ENCODE measurements at regions not wholly inside any gene's neighbourhood (a gene's known extent, or its start where the extent isn't known, plus 50 kb on each side); places are given as distances from the start of the nearest gene placed in this dataset.

DNA sequence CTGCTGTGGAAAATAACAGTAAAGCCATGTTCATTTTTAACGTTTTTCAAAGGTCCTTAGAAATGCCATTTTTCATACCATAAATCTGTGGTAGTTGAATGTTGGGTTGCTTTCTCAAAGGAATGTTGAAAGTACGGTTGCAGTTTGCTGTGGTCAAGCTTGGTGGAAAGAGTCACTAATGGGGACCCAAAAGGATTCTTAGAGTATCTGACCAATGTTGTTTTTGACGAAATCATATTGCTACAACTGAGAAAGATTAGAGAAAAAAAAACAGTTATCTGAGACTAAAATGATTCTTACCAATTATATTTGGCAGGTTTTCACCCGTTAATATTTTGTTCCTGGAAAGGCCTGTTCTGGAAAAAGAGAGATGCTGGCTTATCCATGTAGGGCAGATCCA lies 439.5 kb upstream of the ETAA1 start:
- no peak overlapping the region for H3K4me3 ChIP-seq (ENCODE audit: low read depth, low read length)
- TF ChIP-seq, protein P1, sequence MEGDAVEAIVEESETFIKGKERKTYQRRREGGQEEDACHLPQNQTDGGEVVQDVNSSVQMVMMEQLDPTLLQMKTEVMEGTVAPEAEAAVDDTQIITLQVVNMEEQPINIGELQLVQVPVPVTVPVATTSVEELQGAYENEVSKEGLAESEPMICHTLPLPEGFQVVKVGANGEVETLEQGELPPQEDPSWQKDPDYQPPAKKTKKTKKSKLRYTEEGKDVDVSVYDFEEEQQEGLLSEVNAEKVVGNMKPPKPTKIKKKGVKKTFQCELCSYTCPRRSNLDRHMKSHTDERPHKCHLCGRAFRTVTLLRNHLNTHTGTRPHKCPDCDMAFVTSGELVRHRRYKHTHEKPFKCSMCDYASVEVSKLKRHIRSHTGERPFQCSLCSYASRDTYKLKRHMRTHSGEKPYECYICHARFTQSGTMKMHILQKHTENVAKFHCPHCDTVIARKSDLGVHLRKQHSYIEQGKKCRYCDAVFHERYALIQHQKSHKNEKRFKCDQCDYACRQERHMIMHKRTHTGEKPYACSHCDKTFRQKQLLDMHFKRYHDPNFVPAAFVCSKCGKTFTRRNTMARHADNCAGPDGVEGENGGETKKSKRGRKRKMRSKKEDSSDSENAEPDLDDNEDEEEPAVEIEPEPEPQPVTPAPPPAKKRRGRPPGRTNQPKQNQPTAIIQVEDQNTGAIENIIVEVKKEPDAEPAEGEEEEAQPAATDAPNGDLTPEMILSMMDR (IDR thresholded peaks at IDR 0.05; ENCODE audit: borderline replicate concordance, insufficient read depth, low read depth, low read length) = no peak

DNA sequence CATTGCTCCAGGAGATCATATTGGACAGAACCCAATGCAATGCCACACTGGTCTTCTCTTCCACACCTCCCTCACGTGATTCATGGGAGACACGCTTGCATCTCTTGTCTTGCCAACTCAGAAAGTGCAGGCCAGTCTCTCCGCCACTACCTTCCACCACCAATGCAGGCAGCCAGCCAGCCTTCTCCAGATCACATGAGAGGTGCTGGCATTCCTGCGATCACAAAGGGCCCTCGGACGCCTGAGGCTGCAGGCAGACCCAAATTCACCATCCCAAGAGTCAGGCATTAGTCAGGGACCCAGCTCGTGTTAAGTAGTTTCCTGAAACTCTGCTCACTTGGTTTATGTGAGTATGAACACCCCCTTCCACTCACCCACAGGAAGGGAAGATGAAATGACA lies 437.0 kb upstream of the ETAA1 start:
- H3K4me3 ChIP-seq (ENCODE audit: low read depth, low read length) = no peak overlapping the region
- TF ChIP-seq, protein P1 (IDR thresholded peaks at IDR 0.05; ENCODE audit: borderline replicate concordance, insufficient read depth, low read depth, low read length) = no peak

DNA sequence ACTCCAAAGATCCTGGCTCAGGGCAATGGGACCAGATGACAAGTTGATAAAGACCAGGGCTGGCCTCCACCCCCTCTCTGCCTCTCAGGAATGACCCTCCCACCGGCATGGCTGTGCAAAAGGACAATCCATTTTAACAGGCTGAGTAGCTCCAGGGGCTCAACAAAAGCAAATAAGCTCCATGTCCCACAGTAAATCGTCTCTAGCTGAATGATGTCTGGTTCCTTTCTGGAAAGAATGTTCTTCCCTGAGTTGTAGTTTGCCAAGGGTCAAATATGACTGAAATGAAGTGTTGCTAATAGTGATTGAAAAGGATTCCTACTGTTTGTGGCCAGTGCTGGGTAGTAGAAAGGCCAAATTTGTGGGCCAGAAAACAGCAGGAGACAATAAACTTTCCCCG lies 434.4 kb upstream of the ETAA1 start:
- H3K4me3 ChIP-seq (ENCODE audit: low read depth, low read length) = no peak overlapping the region
- TF ChIP-seq, protein P1 (IDR thresholded peaks at IDR 0.05; ENCODE audit: borderline replicate concordance, insufficient read depth, low read depth, low read length) = no peak

DNA sequence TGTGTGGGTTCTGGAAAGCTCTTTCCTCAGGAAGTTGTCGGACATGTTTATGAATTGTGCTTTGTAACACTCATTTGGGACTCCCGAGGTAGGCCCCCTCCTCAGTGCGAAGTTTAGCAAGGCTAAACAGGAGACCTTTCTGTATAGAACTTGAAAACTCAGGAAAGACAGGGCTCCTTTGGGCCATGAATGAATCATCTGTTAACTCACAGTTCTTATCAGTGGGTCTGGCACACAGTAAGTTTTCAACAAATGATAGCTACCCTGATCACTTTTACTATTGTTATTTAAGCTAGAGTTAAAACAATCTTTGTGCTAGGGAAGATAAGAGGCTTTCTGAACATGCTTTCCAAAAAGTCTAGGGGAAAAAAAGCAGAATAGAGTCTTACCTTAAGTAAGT lies 430.5 kb upstream of the ETAA1 start:
- H3K4me3 ChIP-seq (ENCODE audit: low read depth, low read length) = no peak overlapping the region
- TF ChIP-seq, protein P1 (IDR thresholded peaks at IDR 0.05; ENCODE audit: borderline replicate concordance, insufficient read depth, low read depth, low read length) = no peak

DNA sequence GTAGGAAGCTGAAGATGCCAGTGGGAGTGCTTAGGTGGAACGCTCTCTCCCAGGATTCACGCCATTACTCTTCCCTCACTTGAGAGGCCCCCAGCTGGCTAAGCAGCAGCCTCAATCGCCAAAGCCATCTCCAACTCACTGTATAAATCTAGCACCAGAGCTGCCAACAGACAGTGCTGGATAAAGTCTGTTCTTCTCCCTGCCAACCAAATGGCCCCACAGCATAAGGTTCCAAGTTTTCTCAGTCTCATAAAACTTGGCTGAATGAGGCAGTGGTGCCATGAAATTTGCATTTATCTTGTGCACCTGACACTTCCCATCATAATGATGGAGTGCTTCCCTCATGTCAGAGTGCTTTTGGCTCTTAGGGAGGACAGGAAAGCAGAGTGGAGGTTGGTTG lies 428.2 kb upstream of the ETAA1 start:
- TF ChIP-seq, protein P1 (IDR thresholded peaks at IDR 0.05; ENCODE audit: borderline replicate concordance, insufficient read depth, low read depth, low read length) = no peak
- no peak overlapping the region for H3K4me3 ChIP-seq (ENCODE audit: low read depth, low read length)

DNA sequence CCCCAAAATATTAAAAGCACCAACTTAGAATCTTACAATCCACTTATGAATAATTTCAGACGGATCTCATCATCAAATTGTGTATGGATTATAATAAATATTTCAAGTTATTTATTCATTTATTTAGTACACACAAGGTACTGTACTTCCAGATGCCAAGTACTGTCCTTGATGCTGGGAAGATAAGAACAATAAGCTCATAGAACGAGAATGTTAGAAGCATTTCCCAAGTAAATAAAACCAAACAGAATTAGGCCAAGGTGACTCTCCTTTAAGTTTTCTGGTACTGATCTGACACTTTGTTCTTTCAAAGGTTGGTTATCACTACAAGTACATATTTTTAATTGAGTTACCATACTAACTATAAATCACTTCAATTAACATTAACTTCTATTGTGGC lies 416.1 kb upstream of the ETAA1 start:
- TF ChIP-seq, protein P1 (IDR thresholded peaks at IDR 0.05; ENCODE audit: borderline replicate concordance, insufficient read depth, low read depth, low read length) = no peak
- H3K4me3 ChIP-seq (ENCODE audit: low read depth, low read length) = no peak overlapping the region

DNA sequence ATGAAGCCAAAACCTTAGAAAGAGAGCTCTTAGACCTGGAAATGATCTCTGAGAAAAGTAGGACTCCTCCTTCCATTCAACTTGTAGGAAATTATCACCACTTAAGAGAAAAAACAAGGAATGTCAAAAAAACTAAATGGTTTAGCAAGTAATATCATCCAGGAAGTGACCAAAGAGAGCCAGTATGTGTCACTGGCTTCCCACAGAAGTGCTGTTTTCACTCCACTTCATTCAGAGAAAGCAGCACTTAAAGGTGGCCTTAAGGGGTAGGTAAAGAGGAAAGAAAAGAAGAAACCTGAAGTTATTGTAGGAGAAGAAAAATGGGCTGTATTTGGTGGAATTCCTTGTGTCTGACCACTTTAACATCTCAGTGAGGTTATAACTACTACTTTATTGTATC lies 414.4 kb upstream of the ETAA1 start:
- TF ChIP-seq, protein P1 (IDR thresholded peaks at IDR 0.05; ENCODE audit: borderline replicate concordance, insufficient read depth, low read depth, low read length) = no peak
- H3K4me3 ChIP-seq (ENCODE audit: low read depth, low read length) = no peak overlapping the region
